K562 (cell line): ENCODE measurements at regions not wholly inside any gene's neighbourhood (a gene's known extent, or its start where the extent isn't known, plus 50 kb on each side); places are given as distances from the start of the nearest gene placed in this dataset.

Experiments
- ATAC-seq: fragments of 200-7000 bp; cut with Tn5 transposase; 3 replicates; pipeline ENCODE4 v1.9.1; 2020; ENCODE audit warnings: moderate library complexity
- BruUV-seq: library from RNA; stranded (reverse); fragments of 400-500 nt; replicated peaks from 2 replicates; lab custom pipeline; 2021; lab: Mats Ljungman, UMichigan
- CTCF ChIA-PET: fragments of 300-600 bp; formaldehyde crosslinking; extraction: SDS; loops from one replicate; lab custom pipeline; 2021; ENCODE audit warnings: low intra/inter-chr PET ratio; lab: Yijun Ruan, JAX
- POLR2A ChIA-PET: fragments of 300-600, 350-650 bp; sonication (Branson Sonifier 250); formaldehyde crosslinking; extraction: SDS; loops from one replicate; lab custom pipeline; 2021; ENCODE audit warnings: antibody characterized with exemption, inconsistent platforms; lab: Yijun Ruan, JAX
- DNase-seq, 4 experiments: peaks; one replicate each; pipeline versions ENCODE4 v3.0.0 to v3.0.0-alpha.2; 2011 to 2018; ENCODE audit warnings: low spot score in 3 of 4, mixed read lengths in 3 of 4; ENCODE audit errors: extremely low read depth in 1 of 4
- FAIRE-seq: peaks from 2 replicates; lab custom pipeline; 2011; peaks lifted over from hg19 to GRCh38; lab: Jason Lieb, UNC
- H2AFZ ChIP-seq: 2 replicates; pipeline ENCODE4 v1.6.0; 2011; ENCODE audit warnings: low read depth, low read length, control low read depth, inconsistent platforms
- H3K27ac ChIP-seq: fragments of 200-600 bp; 3 replicates; pipeline ENCODE4 v1.8.0; 2011; ENCODE audit warnings: low read depth, mild to moderate bottlenecking, control low read depth, inconsistent platforms, low read length, moderate library complexity, mixed read lengths; ENCODE audit errors: extremely low read depth
- H3K27me3 ChIP-seq, 2 experiments: fragments of 300-600 bp in 1 of 2; 2 replicates in 1 of 2; 3 replicates in 1 of 2; pipeline versions ENCODE4 v1.6.0 to v1.8.0; 2011; ENCODE audit warnings: inconsistent platforms in 2 of 2, low read length in 2 of 2, mild to moderate bottlenecking in 1 of 2, mixed read lengths in 1 of 2, moderate library complexity in 1 of 2; ENCODE audit not compliant: control insufficient read depth in 2 of 2, insufficient read depth in 2 of 2
- H3K36me3 ChIP-seq: fragments of 300-600 bp; 3 replicates; pipeline ENCODE4 v1.8.0; 2011; ENCODE audit warnings: mild to moderate bottlenecking, low read length, inconsistent platforms; ENCODE audit not compliant: control insufficient read depth, insufficient read depth
- H3K4me1 ChIP-seq, 2 experiments: fragments of 200-600 bp in 1 of 2; replicated peaks in 1 of 2; 2 replicates in 1 of 2; 3 replicates in 1 of 2; pipeline versions ENCODE4 v1.5.1 to v1.8.0; 2011; ENCODE audit warnings: inconsistent platforms in 2 of 2, low read length in 2 of 2, mild to moderate bottlenecking in 1 of 2, mixed read lengths in 1 of 2, moderate library complexity in 1 of 2; ENCODE audit not compliant: control insufficient read depth in 2 of 2, insufficient read depth in 2 of 2
- H3K4me2 ChIP-seq: 2 replicates; pipeline ENCODE4 v1.6.1; 2011; ENCODE audit warnings: low read length, control low read depth, inconsistent platforms, mixed read lengths; ENCODE audit not compliant: insufficient read depth
- H3K4me3 ChIP-seq: fragments of 200-600 bp; sonication (generic), shearing (Covaris generic); 2 replicates; pipeline ENCODE4 v1.5.1; 2016; ENCODE audit warnings: control low read depth, inconsistent platforms
- H3K79me2 ChIP-seq: fragments of 200-600 bp; 3 replicates; pipeline ENCODE4 v1.8.0; 2011; ENCODE audit warnings: low read length, inconsistent platforms; ENCODE audit not compliant: control insufficient read depth, insufficient read depth
- H3K9ac ChIP-seq, 2 experiments: 2 replicates each; pipeline versions ENCODE4 v1.6.0 to v1.6.1; 2011; ENCODE audit warnings: low read depth in 2 of 2, low read length in 2 of 2, control low read depth in 1 of 2, inconsistent platforms in 1 of 2, mild to moderate bottlenecking in 1 of 2, mixed read lengths in 1 of 2; ENCODE audit not compliant: insufficient read depth in 1 of 2
- H3K9me1 ChIP-seq: one replicate; pipeline ENCODE4 v1.6.0; 2011; ENCODE audit warnings: inconsistent platforms, mild to moderate bottlenecking, low read length, moderate library complexity; ENCODE audit not compliant: control insufficient read depth, insufficient read depth
- H3K9me3 ChIP-seq: replicated peaks from 2 replicates; pipeline ENCODE4 v1.5.1; 2011; ENCODE audit warnings: low read depth, low read length, inconsistent platforms; ENCODE audit not compliant: control insufficient read depth, insufficient read depth
- H4K20me1 ChIP-seq: replicated peaks from 2 replicates; pipeline ENCODE4 v1.6.1; 2011; ENCODE audit warnings: low read length, inconsistent platforms, mixed read lengths; ENCODE audit not compliant: control insufficient read depth, insufficient read depth
- ARNT ChIP-seq, 2 experiments: fragments of 450-650 bp; IDR thresholded peaks; 2 replicates each; pipeline ENCODE4 v1.6.1; 2016; ENCODE audit warnings: mild to moderate bottlenecking in 1 of 2
- CTBP1 ChIP-seq: fragments of 450-650 bp; IDR thresholded peaks from 2 replicates; pipeline ENCODE4 v1.6.1; 2016; ENCODE audit warnings: borderline replicate concordance
- EP300 ChIP-seq: IDR thresholded peaks from 2 replicates; pipeline ENCODE4 v1.6.1; 2012; ENCODE audit warnings: low read length, improper control_type of control experiment
- HEY1 ChIP-seq: fragments of 250-450 bp; sonication (Bioruptor Pico); IDR thresholded peaks from 2 replicates; pipeline ENCODE4 v1.5.0; 2020; ENCODE audit warnings: mild to moderate bottlenecking, moderate library complexity, borderline replicate concordance
- L3MBTL2 ChIP-seq: fragments of 450-650 bp; IDR thresholded peaks from 2 replicates; pipeline ENCODE4 v1.6.1; 2016; ENCODE audit warnings: mild to moderate bottlenecking, moderate library complexity
- NCOA1 ChIP-seq: fragments of 450-650 bp; IDR thresholded peaks from 2 replicates; pipeline ENCODE4 v1.6.1; 2016; ENCODE audit warnings: low read depth
- NELFE ChIP-seq: IDR thresholded peaks from 2 replicates; pipeline ENCODE4 v1.6.1; 2011; ENCODE audit warnings: mild to moderate bottlenecking; ENCODE audit not compliant: insufficient read depth, insufficient read length
- NFIC ChIP-seq: fragments of 450-650 bp; IDR thresholded peaks from 2 replicates; pipeline ENCODE4 v1.6.1; 2017; ENCODE audit warnings: mild to moderate bottlenecking, inconsistent platforms
- NUFIP1 ChIP-seq: fragments of 450-650 bp; IDR thresholded peaks from 2 replicates; pipeline ENCODE4 v1.6.1; 2018; ENCODE audit not compliant: partially characterized antibody
- PHF8 ChIP-seq: fragments of 200-600 bp; sonication (generic); IDR thresholded peaks from 2 replicates; pipeline ENCODE4 v1.6.1; 2012; ENCODE audit warnings: mixed run types, mild to moderate bottlenecking, inconsistent platforms, low read length, moderate library complexity, borderline replicate concordance
- RHOXF2B ChIP-seq: fragments of 250-450 bp; sonication (Bioruptor Pico); conservative IDR thresholded peaks from 2 replicates; pipeline ENCODE4 v1.5.1; 2021
- TBP ChIP-seq: optimal IDR thresholded peaks from 2 replicates; pipeline ENCODE3; 2011; ENCODE audit warnings: low read depth, low read length, improper control_type of control experiment
- XRCC4 ChIP-seq: IDR thresholded peaks from one replicate; pipeline ENCODE4 v1.6.1; 2011; ENCODE audit not compliant: insufficient read depth, insufficient read length; ENCODE audit errors: extremely low read depth
- ZNF165 ChIP-seq: fragments of 250-450 bp; sonication (Bioruptor Pico); IDR thresholded peaks from 2 replicates; pipeline ENCODE4 v1.4.0; 2020; ENCODE audit warnings: borderline replicate concordance
- ZNF77 ChIP-seq: fragments of 250-450 bp; sonication (Bioruptor Pico); IDR thresholded peaks from 2 replicates; pipeline ENCODE4 v1.5.0; 2020
- WGBS: fragments of 100-300 bp; shearing (Covaris generic); methylation state at CpG from one replicate; pipeline ENCODE4 v1.1.6; 2016; ENCODE audit warnings: low coverage, mixed read lengths; ENCODE audit not compliant: insufficient coverage; ENCODE audit errors: missing lambda C conversion rate; 5-methylcytosine and 5-hydroxymethylcytosine counted together
- in situ Hi-C: fragments of 300-500 bp; cut with MboI; formaldehyde crosslinking; loops from 4 replicates; pipeline ENCODE4 v1.15.0; 2018; ENCODE audit warnings: inconsistent platforms, mixed read lengths
- intact Hi-C: fragments of 100-400 bp; cut with micrococcal nuclease; formaldehyde crosslinking; loops from 2 replicates; pipeline ENCODE4 v1.14.2; 2022
- TF ChIP-seq, protein P1 (sequence below), 2 experiments: fragments of 450-650 bp in 1 of 2; IDR thresholded peaks; 2 replicates each; pipeline ENCODE4 v1.6.1; 2011 to 2017; ENCODE audit warnings: low read depth in 2 of 2, antibody characterized with exemption in 1 of 2, borderline replicate concordance in 1 of 2, low read length in 1 of 2, mild to moderate bottlenecking in 1 of 2, mixed read lengths in 1 of 2; ENCODE audit not compliant: control insufficient read depth in 1 of 2
- TF ChIP-seq, protein P2 (sequence below), 2 experiments: fragments of 200-800 bp in 1 of 2; sonication (Bioruptor generic) in 1 of 2; sonication (generic) in 1 of 2; formaldehyde crosslinking in 1 of 2; IDR thresholded peaks in 1 of 2; conservative IDR thresholded peaks in 1 of 2; 2 replicates each; pipeline versions ENCODE4 v1.5.0 to v1.6.1; 2016 to 2020; ENCODE audit warnings: missing compliant biosample characterization in 1 of 2, missing genetic modification characterization in 1 of 2, missing genetic modification reagents in 1 of 2

DNA sequence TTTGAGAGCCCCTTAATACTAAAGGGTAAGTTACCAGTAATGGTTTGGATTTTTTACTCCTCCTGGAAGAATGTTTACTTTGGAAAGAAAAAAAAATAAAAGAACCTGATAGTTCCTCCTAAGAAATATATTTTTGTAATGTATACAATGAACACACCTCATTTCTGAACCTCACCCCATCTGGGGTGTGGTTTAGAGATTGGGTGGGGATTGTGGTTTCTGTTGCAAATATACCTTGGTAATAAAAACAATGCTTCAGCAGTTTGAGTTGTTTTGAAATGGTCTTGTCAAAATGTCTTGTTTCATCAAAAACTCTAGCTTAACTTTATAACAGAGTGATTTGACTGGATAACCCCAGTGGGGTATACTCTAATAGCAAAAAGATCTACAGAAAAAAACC lies 448.9 kb upstream of the MEIS1 start (continued):
- TF ChIP-seq EP300 (no peak), HEY1 (no peak), NELFE (no peak), XRCC4 (no peak), ARNT (IDR thresholded peaks at IDR 0.05) (no peak), ZNF165 (CRISPR knock-in tag) (no peak), NUFIP1 (no peak)
- TF ChIP-seq, protein P1, sequence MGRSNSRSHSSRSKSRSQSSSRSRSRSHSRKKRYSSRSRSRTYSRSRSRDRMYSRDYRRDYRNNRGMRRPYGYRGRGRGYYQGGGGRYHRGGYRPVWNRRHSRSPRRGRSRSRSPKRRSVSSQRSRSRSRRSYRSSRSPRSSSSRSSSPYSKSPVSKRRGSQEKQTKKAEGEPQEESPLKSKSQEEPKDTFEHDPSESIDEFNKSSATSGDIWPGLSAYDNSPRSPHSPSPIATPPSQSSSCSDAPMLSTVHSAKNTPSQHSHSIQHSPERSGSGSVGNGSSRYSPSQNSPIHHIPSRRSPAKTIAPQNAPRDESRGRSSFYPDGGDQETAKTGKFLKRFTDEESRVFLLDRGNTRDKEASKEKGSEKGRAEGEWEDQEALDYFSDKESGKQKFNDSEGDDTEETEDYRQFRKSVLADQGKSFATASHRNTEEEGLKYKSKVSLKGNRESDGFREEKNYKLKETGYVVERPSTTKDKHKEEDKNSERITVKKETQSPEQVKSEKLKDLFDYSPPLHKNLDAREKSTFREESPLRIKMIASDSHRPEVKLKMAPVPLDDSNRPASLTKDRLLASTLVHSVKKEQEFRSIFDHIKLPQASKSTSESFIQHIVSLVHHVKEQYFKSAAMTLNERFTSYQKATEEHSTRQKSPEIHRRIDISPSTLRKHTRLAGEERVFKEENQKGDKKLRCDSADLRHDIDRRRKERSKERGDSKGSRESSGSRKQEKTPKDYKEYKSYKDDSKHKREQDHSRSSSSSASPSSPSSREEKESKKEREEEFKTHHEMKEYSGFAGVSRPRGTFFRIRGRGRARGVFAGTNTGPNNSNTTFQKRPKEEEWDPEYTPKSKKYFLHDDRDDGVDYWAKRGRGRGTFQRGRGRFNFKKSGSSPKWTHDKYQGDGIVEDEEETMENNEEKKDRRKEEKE (IDR thresholded peaks at IDR 0.05; ENCODE audit: borderline replicate concordance in 1 of 2, control insufficient read depth in 1 of 2, low read depth in 2 of 2, low read length in 1 of 2) = no peak

DNA sequence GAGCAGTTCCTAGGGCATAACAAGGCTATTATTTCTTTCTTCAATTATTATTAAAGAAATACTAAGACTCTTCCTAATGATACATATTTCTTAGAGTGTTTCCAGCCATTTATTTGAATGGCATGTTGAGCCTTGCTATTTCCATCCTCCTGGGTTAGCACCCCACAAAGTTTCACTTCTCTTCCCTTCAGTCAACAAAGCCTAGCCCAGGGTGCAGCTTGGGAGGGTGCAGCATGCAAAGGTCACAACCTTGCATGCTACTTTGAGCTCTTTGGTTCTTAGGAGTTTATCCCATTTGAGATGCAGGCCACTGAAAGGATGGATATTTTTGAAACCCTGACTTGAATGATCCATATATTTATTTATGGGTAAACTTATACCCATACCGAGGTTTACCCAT lies 454.4 kb upstream of the MEIS1 start:
- ChIA-PET POLR2A (interaction anchor here (0.6 kb wide), 1 partner anchor 10 kb away, joined by 3 read pairs; no protein-coding TSS in a partner anchor), CTCF (no interaction called here)
- H3K9me3 ChIP-seq = no peaks in the 10 kb centered on the region; the same call in 1 of the 2 replicates
- H3K4me2 ChIP-seq = no peak overlapping the region
- BruUV-seq = no TSS peak
- DNase-seq = no peak
- no peaks in the 10 kb centered on the region for H3K9me1 ChIP-seq
- H4K20me1 ChIP-seq = no peaks in the 10 kb centered on the region
- no peak for FAIRE-seq
- in situ Hi-C loops = no loop called here
- no peaks in the 10 kb centered on the region for H3K4me1 ChIP-seq
- no peaks in the 10 kb centered on the region for H3K79me2 ChIP-seq
- no peak overlapping the region for H2AFZ ChIP-seq
- H3K36me3 ChIP-seq = no peaks in the 10 kb centered on the region
- H3K27me3 ChIP-seq = no peaks in the 10 kb centered on the region
- no peak for ATAC-seq
- TF ChIP-seq CTBP1 = no peak
- TF ChIP-seq ZNF77 (CRISPR knock-in tag) = no peak
- TF ChIP-seq TBP = no peak
- no peak for TF ChIP-seq RHOXF2B
- TF ChIP-seq, protein P2, sequence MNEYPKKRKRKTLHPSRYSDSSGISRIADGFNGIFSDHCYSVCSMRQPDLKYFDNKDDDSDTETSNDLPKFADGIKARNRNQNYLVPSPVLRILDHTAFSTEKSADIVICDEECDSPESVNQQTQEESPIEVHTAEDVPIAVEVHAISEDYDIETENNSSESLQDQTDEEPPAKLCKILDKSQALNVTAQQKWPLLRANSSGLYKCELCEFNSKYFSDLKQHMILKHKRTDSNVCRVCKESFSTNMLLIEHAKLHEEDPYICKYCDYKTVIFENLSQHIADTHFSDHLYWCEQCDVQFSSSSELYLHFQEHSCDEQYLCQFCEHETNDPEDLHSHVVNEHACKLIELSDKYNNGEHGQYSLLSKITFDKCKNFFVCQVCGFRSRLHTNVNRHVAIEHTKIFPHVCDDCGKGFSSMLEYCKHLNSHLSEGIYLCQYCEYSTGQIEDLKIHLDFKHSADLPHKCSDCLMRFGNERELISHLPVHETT (CRISPR knock-in tag; conservative IDR thresholded peaks at IDR 0.05 in 1 of 2, IDR thresholded peaks at IDR 0.05 in 1 of 2) = no peak
- TF ChIP-seq NFIC = no peak
- no peak for TF ChIP-seq NCOA1
- TF ChIP-seq PHF8 = no peak
- no peak for TF ChIP-seq L3MBTL2
- no peak overlapping the region for H3K4me3 ChIP-seq
- no peak overlapping the region for H3K27ac ChIP-seq
- H3K9ac ChIP-seq = no peak overlapping the region
- intact Hi-C loops = no loop called here
- 0% methylated on average over 1 of the region's 1 CpG for WGBS
